CD14-positive monocyte (primary cell): ENCODE measurements at regions not wholly inside any gene's neighbourhood (a gene's known extent, or its start where the extent isn't known, plus 50 kb on each side); places are given as distances from the start of the nearest gene placed in this dataset.

Source experiments
- DNase-seq, 3 donors: peaks; one replicate each; pipeline ENCODE4 v3.0.0-alpha.2; 2011 to 2022
- H2AFZ ChIP-seq: 2 replicates; pipeline ENCODE4 v1.6.0; 2012; ENCODE audit warnings: mild to moderate bottlenecking, low read depth, low read length, inconsistent platforms; ENCODE audit not compliant: insufficient read depth, poor library complexity, severe bottlenecking
- H3K27ac ChIP-seq, 2 donors: 1 replicate in 1 of 2; 2 replicates in 1 of 2; pipeline ENCODE4 v1.5.1; 2012 to 2013; ENCODE audit warnings: low read length in 2 of 2, control low read depth in 1 of 2, inconsistent platforms in 1 of 2, low read depth in 1 of 2, mild to moderate bottlenecking in 1 of 2
- H3K27me3 ChIP-seq, 2 donors: one replicate each; pipeline versions ENCODE4 v1.6.0 to v1.6.1; 2011 to 2013; ENCODE audit warnings: low read length in 2 of 2; ENCODE audit not compliant: control insufficient read depth in 2 of 2, insufficient read depth in 2 of 2
- H3K36me3 ChIP-seq, 2 donors: replicated peaks in 1 of 2; 1 replicate in 1 of 2; 2 replicates in 1 of 2; pipeline versions ENCODE4 v1.5.1 to v1.6.1; 2012 to 2013; ENCODE audit warnings: low read length in 2 of 2, control low read depth in 1 of 2, inconsistent platforms in 1 of 2, mild to moderate bottlenecking in 1 of 2; ENCODE audit not compliant: insufficient read depth in 2 of 2, control insufficient read depth in 1 of 2
- H3K4me1 ChIP-seq, 2 donors: 1 replicate in 1 of 2; 2 replicates in 1 of 2; pipeline versions ENCODE4 v1.5.1 to v1.6.1; 2012 to 2013; ENCODE audit warnings: low read length in 2 of 2, control low read depth in 1 of 2, inconsistent platforms in 1 of 2, mild to moderate bottlenecking in 1 of 2, moderate library complexity in 1 of 2; ENCODE audit not compliant: insufficient read depth in 2 of 2, control insufficient read depth in 1 of 2
- H3K4me2 ChIP-seq: replicated peaks from 2 replicates; pipeline ENCODE3; 2012; ENCODE audit warnings: low read length, moderate library complexity, mild to moderate bottlenecking; ENCODE audit not compliant: poor library complexity, severe bottlenecking; ENCODE audit errors: extremely low read depth
- H3K4me3 ChIP-seq, 3 experiments: fragments of 200-600 bp in 1 of 3; sonication (generic) in 1 of 3; replicated peaks in 1 of 3; 1 replicate in 2 of 3; 2 replicates in 1 of 3; pipeline ENCODE4 v1.5.1; 2011 to 2013; ENCODE audit warnings: low read length in 3 of 3, mild to moderate bottlenecking in 3 of 3, control low read depth in 2 of 3, low read depth in 2 of 3, inconsistent platforms in 1 of 3, moderate library complexity in 1 of 3
- H3K79me2 ChIP-seq: 2 replicates; pipeline ENCODE4 v1.6.0; 2012; ENCODE audit warnings: mild to moderate bottlenecking, control low read depth, inconsistent platforms, low read length, moderate library complexity; ENCODE audit not compliant: insufficient read depth
- H3K9ac ChIP-seq: 2 replicates; pipeline ENCODE4 v1.6.0; 2017; ENCODE audit warnings: low read length, mild to moderate bottlenecking; ENCODE audit not compliant: insufficient read depth, poor library complexity, severe bottlenecking
- H3K9me3 ChIP-seq, 2 donors: replicated peaks in 1 of 2; 1 replicate in 1 of 2; 2 replicates in 1 of 2; pipeline versions ENCODE4 v1.5.1 to v1.6.1; 2012 to 2013; ENCODE audit warnings: low read length in 2 of 2, control low read depth in 1 of 2; ENCODE audit not compliant: control insufficient read depth in 1 of 2, insufficient read depth in 1 of 2
- H4K20me1 ChIP-seq: 2 replicates; pipeline ENCODE4 v1.6.0; 2012; ENCODE audit warnings: mild to moderate bottlenecking, low read length, control low read depth, moderate library complexity; ENCODE audit not compliant: insufficient read depth
- H3K27ac Mint-ChIP-seq, 7 donors: one replicate each; pipeline ENCODE4 v1.8.0; 2020; ENCODE audit warnings: mild to moderate bottlenecking in 7 of 7, mixed read lengths in 7 of 7, moderate library complexity in 6 of 7, inconsistent platforms in 2 of 7
- H3K27me3 Mint-ChIP-seq, 3 donors: one replicate each; pipeline ENCODE4 v1.8.0; 2021 to 2022; ENCODE audit warnings: low read depth in 3 of 3, mild to moderate bottlenecking in 3 of 3, mixed read lengths in 3 of 3, moderate library complexity in 3 of 3, inconsistent platforms in 1 of 3
- H3K36me3 Mint-ChIP-seq, 2 donors: one replicate each; pipeline ENCODE4 v1.8.0; 2020; ENCODE audit warnings: mixed read lengths in 2 of 2, inconsistent platforms in 1 of 2, mild to moderate bottlenecking in 1 of 2
- H3K4me1 Mint-ChIP-seq: one replicate; pipeline ENCODE4 v1.8.0; 2020; ENCODE audit warnings: mild to moderate bottlenecking, mixed read lengths
- H3K4me3 Mint-ChIP-seq, 2 donors: one replicate each; pipeline ENCODE4 v1.8.0; 2020; ENCODE audit warnings: mild to moderate bottlenecking in 2 of 2, mixed read lengths in 2 of 2, moderate library complexity in 1 of 2
- H3K9me3 Mint-ChIP-seq, 7 donors: one replicate each; pipeline ENCODE4 v1.8.0; 2020 to 2022; ENCODE audit warnings: mixed read lengths in 7 of 7, mild to moderate bottlenecking in 6 of 7, moderate library complexity in 6 of 7, inconsistent platforms in 2 of 7
- CTCF ChIP-seq: fragments of 200-600 bp; IDR thresholded peaks from one replicate; pipeline ENCODE4 v1.8.0; 2022; ENCODE audit warnings: antibody characterized with exemption, mild to moderate bottlenecking
- WGBS: methylation state at CpG from one replicate; pipeline ENCODE4 v1.1.5; 2013; ENCODE audit warnings: missing lambda C conversion rate; ENCODE audit not compliant: insufficient coverage; 5-methylcytosine and 5-hydroxymethylcytosine counted together
- intact Hi-C, 2 donors: fragments of 100-400 bp; cut with micrococcal nuclease; formaldehyde crosslinking; loops; one replicate each; pipeline versions ENCODE4 v1.15.0 to v1.15.1; 2023

- H2AFZ ChIP-seq, result no peak overlapping the region
- H3K4me2 ChIP-seq, result no peak overlapping the region
- no peak for TF ChIP-seq CTCF
- Mint-ChIP-seq H3K4me1 (no peaks in the 10 kb centered on the region), H3K27ac (no peak overlapping the region), H3K27me3 (peaks cover 1 to 2% (median 2%) of the 10 kb centered on the region in 3 donors), H3K4me3 (no peak overlapping the region), H3K36me3 (no peaks in the 10 kb centered on the region), H3K9me3 (peaks cover 0 to 2% (median 0%) of the 10 kb centered on the region in 7 donors)
- H3K9me3 ChIP-seq, result no peaks in the 10 kb centered on the region
- H4K20me1 ChIP-seq, result no peaks in the 10 kb centered on the region
- no peaks in the 10 kb centered on the region for H3K4me1 ChIP-seq
- intact Hi-C loops, result no loop called here
- H3K4me3 ChIP-seq, result no peak overlapping the region
- no peaks in the 10 kb centered on the region for H3K27me3 ChIP-seq
- no peak for DNase-seq
- H3K79me2 ChIP-seq, result no peaks in the 10 kb centered on the region
- 86% methylated on average over 5 of the region's 10 CpGs for WGBS
- H3K9ac ChIP-seq, result no peak overlapping the region
- H3K27ac ChIP-seq, result no peak overlapping the region
- H3K36me3 ChIP-seq, result no peaks in the 10 kb centered on the region
Measured at GRCh38 chr9:14441976-14442651, 128.2 kb upstream of the NFIB start.

GRCh38 chr9:14441115-14441514, 127.2 kb upstream of the NFIB start:
- no CpG with 5 or more reads among the region's 8 CpGs for WGBS
- H3K9me3 ChIP-seq, result no peaks in the 10 kb centered on the region
- intact Hi-C loops, result no loop called here
- H3K27ac ChIP-seq, result no peak overlapping the region
- Mint-ChIP-seq H3K27ac (no peak overlapping the region), H3K4me3 (no peak overlapping the region), H3K9me3 (peaks cover 0 to 2% (median 0%) of the 10 kb centered on the region in 7 donors), H3K36me3 (no peaks in the 10 kb centered on the region), H3K4me1 (no peaks in the 10 kb centered on the region), H3K27me3 (peaks cover 0 to 3% (median 2%) of the 10 kb centered on the region in 3 donors)
- no peaks in the 10 kb centered on the region for H3K36me3 ChIP-seq
- no peak for DNase-seq
- no peaks in the 10 kb centered on the region for H3K79me2 ChIP-seq
- H3K27me3 ChIP-seq, result no peaks in the 10 kb centered on the region
- no peak for TF ChIP-seq CTCF
- no peaks in the 10 kb centered on the region for H3K4me1 ChIP-seq
- no peak overlapping the region for H3K4me2 ChIP-seq
- no peaks in the 10 kb centered on the region for H4K20me1 ChIP-seq
- H2AFZ ChIP-seq, result no peak overlapping the region
- no peak overlapping the region for H3K9ac ChIP-seq
- no peak overlapping the region for H3K4me3 ChIP-seq
